ENCODE measurements at regions not wholly inside any gene's neighbourhood (a gene's known extent, or its start where the extent isn't known, plus 50 kb on each side); places are given as distances from the start of the nearest gene placed in this dataset.

GRCh38 chr3:75265897-75266296 is 398.2 kb upstream of the FRG2C start:
- TF ChIP-seq CTCF (IDR thresholded peaks at IDR 0.05) (no peak), POLR2A (IDR thresholded peaks at IDR 0.05) (no peak)

Data from esophagus squamous epithelium (tissue), 4 donors.